ENCODE measurements at regions not wholly inside any gene's neighbourhood (a gene's known extent, or its start where the extent isn't known, plus 50 kb on each side); places are given as distances from the start of the nearest gene placed in this dataset.

DNA sequence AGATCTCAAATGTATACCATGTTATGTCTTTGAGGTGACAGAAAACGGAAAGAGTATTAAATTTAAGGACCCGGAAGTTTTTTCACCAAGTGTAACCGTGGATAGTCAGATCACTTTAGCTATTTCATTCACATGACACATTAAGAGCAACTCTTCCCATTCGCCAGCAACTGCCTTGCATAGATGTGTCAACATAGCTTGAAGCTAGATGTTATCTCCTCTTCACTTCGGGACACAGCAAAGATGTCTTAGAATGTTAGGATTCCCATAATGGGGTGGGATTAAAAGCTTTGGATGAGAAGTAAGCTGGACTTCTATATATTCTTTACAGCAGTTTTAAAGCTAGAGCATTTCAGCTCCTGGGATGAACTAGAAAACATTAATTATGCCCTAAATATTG lies 1135.9 kb upstream of the PCDH20 start:
- no peak overlapping the region for H2BK20ac ChIP-seq (ENCODE audit: low read depth, low read length)
- H4K20me1 ChIP-seq (ENCODE audit: insufficient read depth, low read length): no peaks in the 10 kb centered on the region
- H4K91ac ChIP-seq (ENCODE audit: insufficient read depth, low read depth, low read length): no peak overlapping the region
- no peak overlapping the region for H3K9ac ChIP-seq (ENCODE audit: low read depth, low read length)
- intact Hi-C loops (cut with micrococcal nuclease): no loop called here
- no peaks in the 10 kb centered on the region for H3K9me3 ChIP-seq (ENCODE audit: control insufficient read depth, insufficient read depth, low read length)
- no peaks in the 10 kb centered on the region for H3K9me1 ChIP-seq (ENCODE audit: insufficient read depth, low read length)
- ATAC-seq (ENCODE audit: low read depth): no peak
- no peak overlapping the region for H3K4me2 ChIP-seq (ENCODE audit: low read depth, low read length)
- no peak for DNase-seq
- TF ChIP-seq CHD1 (IDR thresholded peaks at IDR 0.05; ENCODE audit: low read depth, low read length) (no peak), BHLHE40 (IDR thresholded peaks at IDR 0.05; ENCODE audit: low read depth, low read length) (no peak), MXI1 (IDR thresholded peaks at IDR 0.05; ENCODE audit: borderline replicate concordance, low read depth, low read length) (no peak), SMC3 (IDR thresholded peaks at IDR 0.05; ENCODE audit: low read depth, low read length) (no peak), NFE2L2 (IDR thresholded peaks at IDR 0.05; ENCODE audit: low read depth, low read length) (no peak), MAFK (IDR thresholded peaks at IDR 0.05; ENCODE audit: low read depth, low read length) (no peak), POLR2A (IDR thresholded peaks at IDR 0.05; ENCODE audit: low read depth, low read length) (no peak), RAD21 (IDR thresholded peaks at IDR 0.05; ENCODE audit: low read length) (no peak), FOS (IDR thresholded peaks at IDR 0.05; ENCODE audit: low read depth, low read length) (no peak), CEBPB (IDR thresholded peaks at IDR 0.05; ENCODE audit: low read depth, low read length) (no peak), MAZ (IDR thresholded peaks at IDR 0.05; ENCODE audit: borderline replicate concordance, low read depth, low read length) (no peak), RCOR1 (IDR thresholded peaks at IDR 0.05; ENCODE audit: insufficient replicate concordance, low read length) (no peak), RFX5 (IDR thresholded peaks at IDR 0.05; ENCODE audit: low read depth, low read length) (no peak)
- TF ChIP-seq, protein P1, sequence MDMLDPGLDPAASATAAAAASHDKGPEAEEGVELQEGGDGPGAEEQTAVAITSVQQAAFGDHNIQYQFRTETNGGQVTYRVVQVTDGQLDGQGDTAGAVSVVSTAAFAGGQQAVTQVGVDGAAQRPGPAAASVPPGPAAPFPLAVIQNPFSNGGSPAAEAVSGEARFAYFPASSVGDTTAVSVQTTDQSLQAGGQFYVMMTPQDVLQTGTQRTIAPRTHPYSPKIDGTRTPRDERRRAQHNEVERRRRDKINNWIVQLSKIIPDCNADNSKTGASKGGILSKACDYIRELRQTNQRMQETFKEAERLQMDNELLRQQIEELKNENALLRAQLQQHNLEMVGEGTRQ (IDR thresholded peaks at IDR 0.05; ENCODE audit: low read depth, low read length): no peak
- TF ChIP-seq, protein P2, sequence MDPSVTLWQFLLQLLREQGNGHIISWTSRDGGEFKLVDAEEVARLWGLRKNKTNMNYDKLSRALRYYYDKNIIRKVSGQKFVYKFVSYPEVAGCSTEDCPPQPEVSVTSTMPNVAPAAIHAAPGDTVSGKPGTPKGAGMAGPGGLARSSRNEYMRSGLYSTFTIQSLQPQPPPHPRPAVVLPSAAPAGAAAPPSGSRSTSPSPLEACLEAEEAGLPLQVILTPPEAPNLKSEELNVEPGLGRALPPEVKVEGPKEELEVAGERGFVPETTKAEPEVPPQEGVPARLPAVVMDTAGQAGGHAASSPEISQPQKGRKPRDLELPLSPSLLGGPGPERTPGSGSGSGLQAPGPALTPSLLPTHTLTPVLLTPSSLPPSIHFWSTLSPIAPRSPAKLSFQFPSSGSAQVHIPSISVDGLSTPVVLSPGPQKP (IDR thresholded peaks at IDR 0.05; ENCODE audit: borderline replicate concordance, low read depth, low read length): no peak
- TF ChIP-seq, protein P3, sequence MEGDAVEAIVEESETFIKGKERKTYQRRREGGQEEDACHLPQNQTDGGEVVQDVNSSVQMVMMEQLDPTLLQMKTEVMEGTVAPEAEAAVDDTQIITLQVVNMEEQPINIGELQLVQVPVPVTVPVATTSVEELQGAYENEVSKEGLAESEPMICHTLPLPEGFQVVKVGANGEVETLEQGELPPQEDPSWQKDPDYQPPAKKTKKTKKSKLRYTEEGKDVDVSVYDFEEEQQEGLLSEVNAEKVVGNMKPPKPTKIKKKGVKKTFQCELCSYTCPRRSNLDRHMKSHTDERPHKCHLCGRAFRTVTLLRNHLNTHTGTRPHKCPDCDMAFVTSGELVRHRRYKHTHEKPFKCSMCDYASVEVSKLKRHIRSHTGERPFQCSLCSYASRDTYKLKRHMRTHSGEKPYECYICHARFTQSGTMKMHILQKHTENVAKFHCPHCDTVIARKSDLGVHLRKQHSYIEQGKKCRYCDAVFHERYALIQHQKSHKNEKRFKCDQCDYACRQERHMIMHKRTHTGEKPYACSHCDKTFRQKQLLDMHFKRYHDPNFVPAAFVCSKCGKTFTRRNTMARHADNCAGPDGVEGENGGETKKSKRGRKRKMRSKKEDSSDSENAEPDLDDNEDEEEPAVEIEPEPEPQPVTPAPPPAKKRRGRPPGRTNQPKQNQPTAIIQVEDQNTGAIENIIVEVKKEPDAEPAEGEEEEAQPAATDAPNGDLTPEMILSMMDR (conservative IDR thresholded peaks at IDR 0.05; ENCODE audit: low read depth, low read length): no peak
- ChIA-PET CTCF (no interaction called here), POLR2A (ENCODE audit: unreplicated experiment) (no interaction called here)
- H3K56ac ChIP-seq (ENCODE audit: extremely low read depth, insufficient read depth, low read length): no peak overlapping the region
- BruUV-seq (replicated peaks): no TSS peak
- H2AK9ac ChIP-seq (replicated peaks; ENCODE audit: low read depth, low read length, poor library complexity): no peak overlapping the region
- H2AFZ ChIP-seq (replicated peaks; ENCODE audit: low read length, poor library complexity): no peak overlapping the region
- no peak overlapping the region for H2BK15ac ChIP-seq (ENCODE audit: low read depth, low read length)
- H3K14ac ChIP-seq (replicated peaks; ENCODE audit: low read depth, low read length): no peak overlapping the region
- no peaks in the 10 kb centered on the region for H3K27me3 ChIP-seq (ENCODE audit: control insufficient read depth, insufficient read depth, low read length)
- no CpG with 5 or more reads among the region's 5 CpGs for WGBS, 2 experiments (ENCODE audit: extremely low coverage in 2 of 2, insufficient read length in 1 of 2)
- H3K4me1 ChIP-seq (ENCODE audit: control insufficient read depth, insufficient read depth, low read length): no peaks in the 10 kb centered on the region
- H3K23ac ChIP-seq (ENCODE audit: low read depth, low read length): no peak overlapping the region
- H3K18ac ChIP-seq (ENCODE audit: low read depth, low read length): no peak overlapping the region
- in situ Hi-C loops (cut with MboI; ENCODE audit: low sequenced_read_pairs): no loop called here
- H4K8ac ChIP-seq (ENCODE audit: low read depth in 2 of 2, low read length in 2 of 2): no peak overlapping the region
- no peak overlapping the region for H2AK5ac ChIP-seq (ENCODE audit: low read depth, low read length)
- no peak overlapping the region for H2BK120ac ChIP-seq (ENCODE audit: low read depth, low read length)
- H3K4ac ChIP-seq (ENCODE audit: low read depth, low read length): no peak overlapping the region
- no peak overlapping the region for H2BK5ac ChIP-seq (ENCODE audit: low read depth, low read length, poor library complexity, severe bottlenecking)
- no peaks in the 10 kb centered on the region for H3K79me1 ChIP-seq (ENCODE audit: low read depth in 1 of 2, low read length in 2 of 2)
- no peak overlapping the region for H3K4me3 ChIP-seq (ENCODE audit: insufficient read depth, low read depth, low read length)
- H4K5ac ChIP-seq (ENCODE audit: low read depth, low read length): no peak overlapping the region
- dilution Hi-C loops (cut with HindIII; ENCODE audit: low sequenced_read_pairs, unreplicated experiment): no loop called here
- H3K36me3 ChIP-seq (ENCODE audit: control insufficient read depth, insufficient read depth, low read length): no peaks in the 10 kb centered on the region
- no peak overlapping the region for H3K27ac ChIP-seq (ENCODE audit: insufficient read depth, low read length)
